ENCODE measurements at regions not wholly inside any gene's neighbourhood (a gene's known extent, or its start where the extent isn't known, plus 50 kb on each side); places are given as distances from the start of the nearest gene placed in this dataset.
"Not testable (repeated sequence)": the region's sequence is repeated elsewhere in the genome, so short reads cannot be mapped to it uniquely, and the experiment has no call there.

DNA sequence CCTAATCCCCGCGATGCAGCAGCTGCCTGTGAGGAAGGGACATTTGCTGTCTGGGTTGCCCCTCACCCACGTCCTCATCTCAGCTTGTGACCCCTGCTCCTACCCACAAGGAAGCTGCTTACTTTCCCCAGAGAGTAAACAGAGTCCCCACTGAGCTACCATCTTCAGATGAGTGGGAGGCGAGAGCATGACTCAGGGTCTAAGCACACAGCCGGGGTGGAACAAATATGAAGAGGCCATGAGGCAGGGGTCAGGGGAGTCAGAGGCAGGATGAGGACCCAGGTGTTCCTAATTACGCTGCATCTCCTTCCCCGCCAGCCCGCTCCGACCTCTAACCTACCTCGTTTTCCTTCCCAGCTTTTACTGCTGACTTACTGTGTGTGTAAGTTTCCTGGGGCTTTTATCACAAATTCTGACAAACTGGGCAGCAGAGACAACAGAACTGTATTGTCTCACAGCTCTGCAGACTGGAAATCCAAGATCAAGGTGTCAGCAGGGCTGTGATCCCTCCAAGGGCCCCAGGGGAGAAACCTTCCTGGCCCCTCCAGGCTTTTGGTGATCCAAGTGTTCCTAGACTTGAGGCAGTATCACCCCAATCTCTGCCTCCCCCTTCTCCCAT lies 94.0 kb upstream of the DNAH5 start:
- Histone ChIP-seq H3K4me3 (ENCODE audit: low read length) (no peak overlapping the region), H3K27me3 (ENCODE audit: insufficient read depth, low read length) (no peaks in the 10 kb centered on the region), H3K9me3 (ENCODE audit: low read depth, low read length) (no peaks in the 10 kb centered on the region), H3K4me1 (ENCODE audit: insufficient read depth, low read length) (no peaks in the 10 kb centered on the region)

GRCh38 chr5:14036947-14037346 lies 92.5 kb upstream of the DNAH5 start:
- no peaks in the 10 kb centered on the region for H3K4me1 ChIP-seq (ENCODE audit: insufficient read depth, low read length)
- no peaks in the 10 kb centered on the region for H3K27me3 ChIP-seq (ENCODE audit: insufficient read depth, low read length)
- H3K9me3 ChIP-seq (ENCODE audit: low read depth, low read length), result no peaks in the 10 kb centered on the region
- H3K4me3 ChIP-seq (ENCODE audit: low read length), result no peak overlapping the region

- Histone ChIP-seq H3K9me3 (ENCODE audit: low read depth, low read length) (no peaks in the 10 kb centered on the region), H3K27me3 (ENCODE audit: insufficient read depth, low read length) (peaks cover 3% of the 10 kb centered on the region), H3K4me1 (ENCODE audit: insufficient read depth, low read length) (no peaks in the 10 kb centered on the region), H3K4me3 (ENCODE audit: low read length) (no peak overlapping the region)
These were observed 92.0 kb upstream of the DNAH5 start for GRCh38 chr5:14036514-14036913.

GRCh38 chr5:14035859-14036503 lies 91.5 kb upstream of the DNAH5 start:
- Histone ChIP-seq H3K4me3 (ENCODE audit: low read length) (no peak overlapping the region), H3K9me3 (ENCODE audit: low read depth, low read length) (no peaks in the 10 kb centered on the region), H3K4me1 (ENCODE audit: insufficient read depth, low read length) (no peaks in the 10 kb centered on the region), H3K27me3 (ENCODE audit: insufficient read depth, low read length) (peaks cover 3% of the 10 kb centered on the region)

- Histone ChIP-seq H3K4me1 (ENCODE audit: insufficient read depth, low read length) (no peaks in the 10 kb centered on the region), H3K27me3 (ENCODE audit: insufficient read depth, low read length) (peaks cover 3% of the 10 kb centered on the region), H3K9me3 (ENCODE audit: low read depth, low read length) (no peaks in the 10 kb centered on the region), H3K4me3 (ENCODE audit: low read length) (no peak overlapping the region)
These were observed 90.5 kb upstream of the DNAH5 start for GRCh38 chr5:14034963-14035362.

DNA sequence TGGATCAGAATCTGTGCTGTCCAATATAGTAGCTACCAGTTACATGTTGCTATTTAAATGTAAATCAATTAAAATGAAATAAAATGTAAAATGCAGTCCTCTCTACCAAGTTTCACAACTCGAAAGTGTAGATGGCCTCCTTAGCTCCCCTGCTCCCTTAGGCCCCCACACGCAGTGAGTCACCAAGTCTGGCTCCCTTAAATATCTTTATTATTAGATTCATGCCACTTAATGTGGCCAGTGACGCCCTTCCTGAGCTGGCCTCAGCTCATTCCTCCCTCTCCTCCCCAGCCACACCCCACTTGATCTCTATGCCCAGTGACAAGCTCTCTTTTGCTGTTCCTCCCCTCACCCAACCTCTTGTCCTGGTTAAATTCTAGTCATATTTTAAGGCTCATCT lies 88.4 kb upstream of the DNAH5 start:
- H3K27me3 ChIP-seq (ENCODE audit: insufficient read depth, low read length), result peaks cover 3% of the 10 kb centered on the region
- no peaks in the 10 kb centered on the region for H3K9me3 ChIP-seq (ENCODE audit: low read depth, low read length)
- no peaks in the 10 kb centered on the region for H3K4me1 ChIP-seq (ENCODE audit: insufficient read depth, low read length)
- H3K4me3 ChIP-seq (ENCODE audit: low read length), result no peak overlapping the region

GRCh38 chr5:14028938-14029584 lies 84.6 kb upstream of the DNAH5 start:
- H3K27me3 ChIP-seq (ENCODE audit: insufficient read depth, low read length), result peaks cover 3% of the 10 kb centered on the region
- no peak overlapping the region for H3K4me3 ChIP-seq (ENCODE audit: low read length)
- H3K4me1 ChIP-seq (ENCODE audit: insufficient read depth, low read length), result no peaks in the 10 kb centered on the region
- H3K9me3 ChIP-seq (ENCODE audit: low read depth, low read length), result no peaks in the 10 kb centered on the region

DNA sequence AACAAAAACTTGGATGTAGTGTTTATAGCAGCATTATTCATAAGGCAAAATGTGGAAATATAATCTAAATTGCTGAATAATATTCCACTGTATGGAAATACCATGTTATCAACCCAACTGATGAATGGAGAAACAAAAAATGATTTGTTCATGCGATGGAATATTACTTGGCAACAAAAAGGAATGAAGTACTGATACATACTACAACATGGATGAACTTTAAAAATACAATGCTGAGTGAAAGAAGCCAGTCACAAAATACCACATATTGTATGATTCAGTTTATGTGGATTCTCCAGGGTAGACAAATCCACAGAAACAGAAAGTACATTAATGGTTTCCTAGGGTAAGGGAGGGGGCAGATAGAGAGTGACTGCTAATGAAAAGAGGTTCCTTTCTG lies 83.7 kb upstream of the DNAH5 start:
- Histone ChIP-seq H3K4me1 (ENCODE audit: insufficient read depth, low read length) (no peaks in the 10 kb centered on the region), H3K27me3 (ENCODE audit: insufficient read depth, low read length) (peaks cover 3% of the 10 kb centered on the region), H3K4me3 (ENCODE audit: low read length) (no peak overlapping the region), H3K9me3 (ENCODE audit: low read depth, low read length) (no peaks in the 10 kb centered on the region)

DNA sequence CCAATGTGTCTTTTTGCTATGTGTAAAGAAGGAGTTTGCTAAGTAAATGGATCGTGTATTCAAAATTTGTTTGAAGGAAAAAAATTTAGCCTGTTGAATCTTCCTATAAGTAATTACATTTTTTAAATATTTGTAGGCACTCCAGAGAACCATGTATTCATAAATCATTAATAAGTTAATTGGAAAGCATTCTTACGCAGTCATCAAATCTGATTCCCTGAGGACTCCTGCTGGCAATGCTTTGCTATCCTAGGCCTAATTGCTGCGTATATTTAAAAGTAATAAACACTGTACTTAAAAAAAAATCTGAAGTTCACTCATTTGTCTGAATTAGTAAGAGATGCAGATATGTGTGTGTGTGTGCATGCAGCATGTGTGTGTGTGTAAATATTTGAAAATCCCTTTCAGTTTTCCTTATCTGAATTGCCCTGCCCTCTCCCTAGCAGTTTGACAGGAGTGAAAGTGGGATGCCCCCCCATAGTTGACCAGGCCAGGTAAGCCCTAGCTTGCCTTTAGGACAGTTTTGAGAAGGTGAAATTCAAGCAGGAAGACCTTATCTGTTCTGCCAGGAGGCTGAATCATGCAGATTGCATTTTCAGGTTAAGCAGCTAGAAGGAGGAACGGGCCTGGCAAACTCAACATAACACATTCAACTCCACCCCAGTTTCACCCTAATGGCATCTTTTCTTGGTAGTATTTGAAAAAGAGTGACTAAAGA lies 81.2 kb upstream of the DNAH5 start:
- Histone ChIP-seq H3K4me3 (ENCODE audit: low read length) (no peak overlapping the region), H3K9me3 (ENCODE audit: low read depth, low read length) (no peaks in the 10 kb centered on the region), H3K27me3 (ENCODE audit: insufficient read depth, low read length) (no peaks in the 10 kb centered on the region), H3K4me1 (ENCODE audit: insufficient read depth, low read length) (no peaks in the 10 kb centered on the region)

- Histone ChIP-seq H3K4me1 (ENCODE audit: insufficient read depth, low read length) (no peaks in the 10 kb centered on the region), H3K4me3 (ENCODE audit: low read length) (no peak overlapping the region), H3K27me3 (ENCODE audit: insufficient read depth, low read length) (no peaks in the 10 kb centered on the region), H3K9me3 (ENCODE audit: low read depth, low read length) (no peaks in the 10 kb centered on the region)
These were observed 78.5 kb upstream of the DNAH5 start for GRCh38 chr5:14022971-14023370.

- not testable (repeated sequence) for H3K9me3 ChIP-seq (ENCODE audit: low read depth, low read length); H3K27me3 ChIP-seq (ENCODE audit: insufficient read depth, low read length); H3K4me3 ChIP-seq (ENCODE audit: low read length); H3K4me1 ChIP-seq (ENCODE audit: insufficient read depth, low read length)
These were observed 76.5 kb upstream of the DNAH5 start for GRCh38 chr5:14020944-14021343.

- Histone ChIP-seq H3K4me3 (ENCODE audit: low read length) (no peak overlapping the region), H3K9me3 (ENCODE audit: low read depth, low read length) (no peaks in the 10 kb centered on the region), H3K4me1 (ENCODE audit: insufficient read depth, low read length) (no peaks in the 10 kb centered on the region), H3K27me3 (ENCODE audit: insufficient read depth, low read length) (no peaks in the 10 kb centered on the region)
These were observed 75.3 kb upstream of the DNAH5 start for GRCh38 chr5:14019768-14020290.

DNA sequence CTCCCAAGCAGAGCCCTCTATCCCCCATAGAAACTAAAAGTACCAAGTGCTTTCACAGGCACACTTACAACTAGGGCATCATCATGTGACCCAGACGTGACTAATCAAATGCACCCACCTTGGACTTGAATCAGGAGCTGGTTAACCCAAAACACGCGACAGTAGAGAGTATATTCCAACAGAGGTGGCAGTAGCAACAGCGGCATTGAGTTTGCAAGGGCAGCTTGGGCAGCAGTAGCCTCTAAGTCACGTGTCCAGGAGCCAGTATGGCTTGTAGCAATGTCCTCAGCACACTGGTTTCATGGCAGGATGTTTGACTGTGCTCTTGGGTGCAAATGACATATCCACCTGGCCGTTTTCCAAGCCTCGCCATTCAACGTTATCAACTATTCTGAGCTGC lies 73.4 kb upstream of the DNAH5 start:
- Histone ChIP-seq H3K9me3 (ENCODE audit: low read depth, low read length) (no peaks in the 10 kb centered on the region), H3K27me3 (ENCODE audit: insufficient read depth, low read length) (peaks cover 5% of the 10 kb centered on the region), H3K4me3 (ENCODE audit: low read length) (no peak overlapping the region), H3K4me1 (ENCODE audit: insufficient read depth, low read length) (no peaks in the 10 kb centered on the region)

GRCh38 chr5:14016549-14016948 lies 72.1 kb upstream of the DNAH5 start:
- Histone ChIP-seq H3K9me3 (ENCODE audit: low read depth, low read length) (no peaks in the 10 kb centered on the region), H3K27me3 (ENCODE audit: insufficient read depth, low read length) (peaks cover 14% of the 10 kb centered on the region), H3K4me1 (ENCODE audit: insufficient read depth, low read length) (peaks cover 2% of the 10 kb centered on the region), H3K4me3 (ENCODE audit: low read length) (no peak overlapping the region)

Measured in mononuclear cell (primary cell).